HepG2 (cell line): ENCODE measurements at regions not wholly inside any gene's neighbourhood (a gene's known extent, or its start where the extent isn't known, plus 50 kb on each side); places are given as distances from the start of the nearest gene placed in this dataset.

Source experiments
- ATAC-seq: fragments of 200-7000 bp; cut with Tn5 transposase; 3 replicates; pipeline ENCODE4 v1.9.1; 2020; ENCODE audit warnings: mild to moderate bottlenecking, moderate library complexity
- BruUV-seq: library from RNA; stranded (reverse); fragments of 400-500 nt; replicated peaks from 2 replicates; lab custom pipeline; 2021; lab: Mats Ljungman, UMichigan
- CTCF ChIA-PET: fragments of 300-600 bp; formaldehyde crosslinking; extraction: SDS; loops from one replicate; lab custom pipeline; 2021; ENCODE audit warnings: low total read pairs, inconsistent platforms, low intra/inter-chr PET ratio; lab: Yijun Ruan, JAX
- POLR2A ChIA-PET: fragments of 350-600 bp; sonication (Branson Sonifier 250); formaldehyde crosslinking; loops from one replicate; lab custom pipeline; 2020; ENCODE audit warnings: antibody characterized with exemption, inconsistent platforms; lab: Yijun Ruan, JAX
- DNase-seq: peaks from one replicate; pipeline ENCODE4 v3.0.0-alpha.2; 2015; ENCODE audit warnings: low spot score
- FAIRE-seq: peaks from 3 replicates; lab custom pipeline; 2011; peaks lifted over from hg19 to GRCh38; lab: Jason Lieb, UNC
- H2AFZ ChIP-seq: one replicate; pipeline ENCODE4 v1.6.1; 2011; ENCODE audit warnings: low read length, inconsistent platforms
- H3K27ac ChIP-seq: fragments of 300-600 bp; 3 replicates; pipeline ENCODE4 v1.8.0; 2011; ENCODE audit warnings: mixed run types, mild to moderate bottlenecking, mixed read lengths, low read length, inconsistent platforms; ENCODE audit not compliant: insufficient read depth; ENCODE audit errors: extremely low read length
- H3K27me3 ChIP-seq, 2 experiments: fragments of 200-600 bp in 1 of 2; 2 replicates in 1 of 2; 3 replicates in 1 of 2; pipeline versions ENCODE4 v1.6.0 to v1.8.0; 2011; ENCODE audit warnings: low read length in 2 of 2, mild to moderate bottlenecking in 2 of 2, moderate library complexity in 2 of 2, inconsistent platforms in 1 of 2; ENCODE audit not compliant: insufficient read depth in 2 of 2, control insufficient read depth in 1 of 2
- H3K36me3 ChIP-seq, 2 experiments: fragments of 200-600 bp in 1 of 2; replicated peaks in 1 of 2; 2 replicates in 1 of 2; 3 replicates in 1 of 2; pipeline versions ENCODE4 v1.5.1 to v1.8.0; 2011; ENCODE audit warnings: low read length in 2 of 2, inconsistent platforms in 1 of 2; ENCODE audit not compliant: insufficient read depth in 2 of 2, control insufficient read depth in 1 of 2
- H3K4me1 ChIP-seq: 2 replicates; pipeline ENCODE4 v1.5.1; 2012; ENCODE audit warnings: low read length, inconsistent platforms; ENCODE audit not compliant: insufficient read depth
- H3K4me2 ChIP-seq: 2 replicates; pipeline ENCODE4 v1.6.0; 2011; ENCODE audit warnings: low read depth, low read length, inconsistent platforms
- H3K4me3 ChIP-seq, 3 experiments: fragments of 200-600 bp in 1 of 3; sonication (generic), shearing (Covaris generic) in 1 of 3; replicated peaks in 1 of 3; 2 replicates each; pipeline ENCODE4 v1.5.1; 2011 to 2016; ENCODE audit warnings: low read length in 3 of 3, inconsistent platforms in 2 of 3, low read depth in 2 of 3, mild to moderate bottlenecking in 2 of 3, control low read depth in 1 of 3, mixed read lengths in 1 of 3; ENCODE audit not compliant: insufficient read depth in 1 of 3
- H3K79me2 ChIP-seq: one replicate; pipeline ENCODE4 v1.6.1; 2011; ENCODE audit warnings: low read length, inconsistent platforms; ENCODE audit not compliant: insufficient read depth
- H3K9ac ChIP-seq: 2 replicates; pipeline ENCODE4 v1.6.0; 2011; ENCODE audit warnings: mild to moderate bottlenecking, low read depth, low read length, inconsistent platforms; ENCODE audit not compliant: insufficient read depth
- H3K9me3 ChIP-seq: 2 replicates; pipeline ENCODE4 v1.5.1; 2012; ENCODE audit warnings: mild to moderate bottlenecking, low read length
- H4K20me1 ChIP-seq: 2 replicates; pipeline ENCODE4 v1.6.0; 2011; ENCODE audit warnings: inconsistent platforms, mild to moderate bottlenecking, low read length, moderate library complexity; ENCODE audit not compliant: insufficient read depth
- ATF7-NPFF ChIP-seq: sonication (generic); formaldehyde crosslinking; IDR thresholded peaks from 2 replicates; pipeline ENCODE4 v1.8.1; 2023; ENCODE audit warnings: mild to moderate bottlenecking, low read depth, missing genetic modification reagents, moderate library complexity
- MEIS2 ChIP-seq: sonication (generic); formaldehyde crosslinking; IDR thresholded peaks from 2 replicates; pipeline ENCODE4 v1.9.0; 2021; ENCODE audit warnings: mild to moderate bottlenecking, missing genetic modification reagents
- RFXANK ChIP-seq: IDR thresholded peaks from 2 replicates; pipeline ENCODE4 v1.6.1; 2016
- SMAD3 ChIP-seq: sonication (generic); formaldehyde crosslinking; IDR thresholded peaks from 2 replicates; pipeline ENCODE4 v1.4.0; 2020; ENCODE audit warnings: missing genetic modification reagents
- TMF1 ChIP-seq: sonication (generic); formaldehyde crosslinking; IDR thresholded peaks from 2 replicates; pipeline ENCODE4 v1.8.1; 2022; ENCODE audit warnings: low read depth, missing genetic modification reagents
- ZNF451 ChIP-seq: sonication (generic); formaldehyde crosslinking; IDR thresholded peaks from 2 replicates; pipeline ENCODE4 v1.5.0; 2020; ENCODE audit warnings: mild to moderate bottlenecking, missing genetic modification reagents
- ZNF530 ChIP-seq: sonication (generic); formaldehyde crosslinking; IDR thresholded peaks from 2 replicates; pipeline ENCODE4 v1.5.0; 2020; ENCODE audit warnings: low read depth, mild to moderate bottlenecking, missing genetic modification reagents
- ZNF598 ChIP-seq: sonication (generic); formaldehyde crosslinking; IDR thresholded peaks from 2 replicates; pipeline ENCODE4 v1.5.1; 2020; ENCODE audit warnings: mild to moderate bottlenecking, missing genetic modification reagents, borderline replicate concordance
- ZNF652 ChIP-seq: IDR thresholded peaks from 2 replicates; pipeline ENCODE4 v1.6.1; 2016; ENCODE audit warnings: low read depth, borderline replicate concordance
- ZNF781 ChIP-seq: sonication (generic); formaldehyde crosslinking; IDR thresholded peaks from 2 replicates; pipeline ENCODE4 v1.5.1; 2020; ENCODE audit warnings: borderline replicate concordance, mild to moderate bottlenecking, missing genetic modification reagents; ENCODE audit errors: not compliant biosample characterization
- WGBS: methylation state at CpG from one replicate; pipeline ENCODE4 v1.1.6; 2017; ENCODE audit warnings: low lambda C conversion rate; 5-methylcytosine and 5-hydroxymethylcytosine counted together
- in situ Hi-C: cut with HindIII; loops from 2 replicates; pipeline ENCODE4 v1.10.0; 2017; ENCODE audit warnings: low pct_unique_long_range_greater_than_20kb; ENCODE audit not compliant: extremely low pct_ligation_motif_present
- intact Hi-C: fragments of 100-400 bp; cut with micrococcal nuclease; formaldehyde crosslinking; loops from one replicate; pipeline ENCODE4 v1.10.0; 2022; ENCODE audit not compliant: unreplicated experiment
- TF ChIP-seq, protein P1 (sequence below): sonication (generic); formaldehyde crosslinking; IDR thresholded peaks from 2 replicates; pipeline ENCODE4 v1.5.0; 2020; ENCODE audit warnings: missing genetic modification reagents

- TF ChIP-seq, protein P1, sequence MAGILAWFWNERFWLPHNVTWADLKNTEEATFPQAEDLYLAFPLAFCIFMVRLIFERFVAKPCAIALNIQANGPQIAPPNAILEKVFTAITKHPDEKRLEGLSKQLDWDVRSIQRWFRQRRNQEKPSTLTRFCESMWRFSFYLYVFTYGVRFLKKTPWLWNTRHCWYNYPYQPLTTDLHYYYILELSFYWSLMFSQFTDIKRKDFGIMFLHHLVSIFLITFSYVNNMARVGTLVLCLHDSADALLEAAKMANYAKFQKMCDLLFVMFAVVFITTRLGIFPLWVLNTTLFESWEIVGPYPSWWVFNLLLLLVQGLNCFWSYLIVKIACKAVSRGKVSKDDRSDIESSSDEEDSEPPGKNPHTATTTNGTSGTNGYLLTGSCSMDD (CRISPR knock-in tag): no peak
- TF ChIP-seq SMAD3 (no peak), RFXANK (CRISPR knock-in tag) (no peak), ATF7-NPFF (CRISPR knock-in tag) (no peak), ZNF598 (CRISPR knock-in tag) (no peak)
These were observed 192.0 kb upstream of the NAV2 start (continued) for GRCh38 chr11:19520681-19521080.

- Histone ChIP-seq H3K27me3 (peaks cover 0 to 2% of the 10 kb centered on the region in 2 experiments; a peak in 1 of 5 replicates), H3K4me3 (no peak overlapping the region), H2AFZ (no peak overlapping the region), H3K79me2 (no peaks in the 10 kb centered on the region), H3K27ac (no peak overlapping the region), H3K36me3 (no peaks in the 10 kb centered on the region), H3K9ac (no peak overlapping the region), H3K9me3 (no peaks in the 10 kb centered on the region), H3K4me2 (no peak overlapping the region), H3K4me1 (no peaks in the 10 kb centered on the region), H4K20me1 (no peaks in the 10 kb centered on the region)
- BruUV-seq: no TSS peak
- FAIRE-seq (no peak), ATAC-seq (no peak), DNase-seq (no peak)
- POLR2A ChIA-PET: no interaction called here
- TF ChIP-seq ZNF781 (CRISPR knock-in tag) (no peak), ZNF652 (CRISPR knock-in tag) (no peak), TMF1 (CRISPR knock-in tag) (no peak), MEIS2 (CRISPR knock-in tag) (no peak), ZNF530 (CRISPR knock-in tag) (no peak), ZNF451 (no peak)
- 34% methylated on average over 8 of the region's 8 CpGs for WGBS
- in situ Hi-C loops: no loop called here
- intact Hi-C loops: no loop called here
- CTCF ChIA-PET: no interaction called here
These were observed 192.6 kb upstream of the NAV2 start for GRCh38 chr11:19519912-19520641.
